GM23338 (cell line): ENCODE measurements at regions not wholly inside any gene's neighbourhood (a gene's known extent, or its start where the extent isn't known, plus 50 kb on each side); places are given as distances from the start of the nearest gene placed in this dataset.

Source experiments
- ATAC-seq: fragments of 200-7000 bp; cut with Tn5 transposase; 3 replicates; pipeline ENCODE4 v1.9.1; 2020
- DNase-seq: peaks from one replicate; pipeline ENCODE4 v3.0.0-alpha.2; 2015; ENCODE audit warnings: low spot score
- H2AFZ ChIP-seq: fragments of 200-600 bp; sonication (generic); 2 replicates; pipeline ENCODE4 v1.8.0; 2016; ENCODE audit warnings: antibody characterized with exemption, mild to moderate bottlenecking, moderate library complexity
- H3F3A ChIP-seq: fragments of 200-600 bp; sonication (generic); replicated peaks from 2 replicates; pipeline ENCODE4 v1.8.0; 2017; ENCODE audit warnings: antibody characterized with exemption, mixed run types, low read depth
- H3K27ac ChIP-seq: fragments of 200-600 bp; sonication (generic); 2 replicates; pipeline ENCODE4 v1.6.1; 2016; ENCODE audit warnings: low read depth
- H3K27me3 ChIP-seq: fragments of 200-600 bp; sonication (generic); 2 replicates; pipeline ENCODE4 v1.8.0; 2016; ENCODE audit warnings: mild to moderate bottlenecking, mixed run types, moderate library complexity; ENCODE audit not compliant: insufficient read depth
- H3K36me3 ChIP-seq: fragments of 200-600 bp; sonication (generic); 2 replicates; pipeline ENCODE4 v1.8.0; 2016; ENCODE audit warnings: mild to moderate bottlenecking; ENCODE audit not compliant: insufficient read depth
- H3K4me1 ChIP-seq: fragments of 200-600 bp; sonication (generic); 2 replicates; pipeline ENCODE4 v1.8.0; 2016; ENCODE audit warnings: mild to moderate bottlenecking, moderate library complexity; ENCODE audit not compliant: insufficient read depth
- H3K4me2 ChIP-seq: fragments of 200-600 bp; sonication (generic); 2 replicates; pipeline ENCODE4 v1.7.1; 2017; ENCODE audit warnings: mixed run types
- H3K4me3 ChIP-seq: fragments of 200-600 bp; sonication (generic); 2 replicates; pipeline ENCODE4 v1.6.1; 2016; ENCODE audit warnings: mixed run types
- H3K79me2 ChIP-seq: fragments of 200-600 bp; sonication (generic); replicated peaks from 2 replicates; pipeline ENCODE4 v1.8.0; 2017; ENCODE audit warnings: mild to moderate bottlenecking; ENCODE audit not compliant: insufficient read depth
- H3K9me2 ChIP-seq: fragments of 200-600 bp; sonication (generic); 2 replicates; pipeline ENCODE4 v1.8.0; 2017; ENCODE audit not compliant: insufficient read depth
- H4K20me1 ChIP-seq: fragments of 200-600 bp; sonication (generic); replicated peaks from 2 replicates; pipeline ENCODE4 v1.8.0; 2017; ENCODE audit warnings: mild to moderate bottlenecking; ENCODE audit not compliant: insufficient read depth
- H3K27ac Mint-ChIP-seq: 2 replicates; pipeline ENCODE4 v1.8.0; 2020; ENCODE audit warnings: inconsistent platforms, mild to moderate bottlenecking, moderate library complexity, mixed read lengths
- H3K27me3 Mint-ChIP-seq: 3 replicates; pipeline ENCODE4 v1.8.0; 2022; ENCODE audit warnings: low read depth, mild to moderate bottlenecking, moderate library complexity, mixed read lengths, inconsistent platforms; ENCODE audit not compliant: insufficient read depth, poor library complexity
- H3K36me3 Mint-ChIP-seq: 3 replicates; pipeline ENCODE4 v1.8.0; 2021; ENCODE audit warnings: low read depth, mild to moderate bottlenecking, inconsistent platforms, moderate library complexity, mixed read lengths
- H3K4me1 Mint-ChIP-seq: 3 replicates; pipeline ENCODE4 v1.8.0; 2020; ENCODE audit warnings: mild to moderate bottlenecking, inconsistent platforms, mixed read lengths
- H3K4me3 Mint-ChIP-seq: 3 replicates; pipeline ENCODE4 v1.8.0; 2021; ENCODE audit warnings: moderate library complexity, mild to moderate bottlenecking, inconsistent platforms, mixed read lengths
- H3K9me3 Mint-ChIP-seq: 3 replicates; pipeline ENCODE4 v1.8.0; 2020; ENCODE audit warnings: moderate library complexity, mild to moderate bottlenecking, inconsistent platforms, mixed read lengths
- CREB1 ChIP-seq: fragments of 250-450 bp; sonication (Bioruptor Pico); IDR thresholded peaks from 2 replicates; pipeline ENCODE4 v1.5.0; 2020; ENCODE audit warnings: low read depth, mild to moderate bottlenecking, moderate library complexity
- CTCF ChIP-seq, 2 experiments: fragments of 200-600 bp in 1 of 2; sonication (generic) in 1 of 2; conservative IDR thresholded peaks; 2 replicates each; pipeline versions ENCODE4 v1.5.1 to v1.6.1; 2016 to 2017; ENCODE audit warnings: antibody characterized with exemption in 2 of 2, low read depth in 2 of 2, mild to moderate bottlenecking in 2 of 2, moderate library complexity in 1 of 2
- ETS1 ChIP-seq: IDR thresholded peaks from 2 replicates; pipeline ENCODE4 v1.6.1; 2016; ENCODE audit warnings: antibody characterized with exemption
- EZH2 ChIP-seq: fragments of 200-600 bp; sonication (generic); IDR thresholded peaks from one replicate; pipeline ENCODE4 v1.8.0; 2017; ENCODE audit warnings: antibody characterized with exemption, mild to moderate bottlenecking, low read depth; ENCODE audit not compliant: unreplicated experiment
- EZH2phosphoT487 ChIP-seq: fragments of 200-600 bp; sonication (generic); IDR thresholded peaks from one replicate; pipeline ENCODE4 v1.8.1; 2018; ENCODE audit warnings: antibody characterized with exemption; ENCODE audit not compliant: unreplicated experiment
- JUNB ChIP-seq: IDR thresholded peaks from one replicate; pipeline ENCODE4 v1.6.1; 2016; ENCODE audit warnings: antibody characterized with exemption; ENCODE audit not compliant: unreplicated experiment
- NANOG ChIP-seq: IDR thresholded peaks from 2 replicates; pipeline ENCODE4 v1.6.1; 2016; ENCODE audit warnings: antibody characterized with exemption, borderline replicate concordance
- POLR2AphosphoS5 ChIP-seq: IDR thresholded peaks from 2 replicates; pipeline ENCODE4 v1.6.1; 2016; ENCODE audit warnings: antibody characterized with exemption, low read depth
- REST ChIP-seq: IDR thresholded peaks from one replicate; pipeline ENCODE4 v1.6.1; 2018; ENCODE audit warnings: antibody characterized with exemption; ENCODE audit not compliant: unreplicated experiment
- STAT1 ChIP-seq: IDR thresholded peaks from one replicate; pipeline ENCODE4 v1.6.1; 2016; ENCODE audit warnings: antibody characterized with exemption; ENCODE audit not compliant: unreplicated experiment
- ZNF114 ChIP-seq: fragments of 250-450 bp; sonication (Bioruptor Pico); IDR thresholded peaks from 2 replicates; pipeline ENCODE4 v1.5.0; 2020; ENCODE audit warnings: mild to moderate bottlenecking, moderate library complexity
- ZNF331 ChIP-seq: fragments of 250-450 bp; sonication (Bioruptor Pico); IDR thresholded peaks from 2 replicates; pipeline ENCODE4 v1.5.0; 2020; ENCODE audit warnings: low read depth, mild to moderate bottlenecking, moderate library complexity
- ZNF462 ChIP-seq: fragments of 250-450 bp; sonication (Bioruptor Pico); IDR thresholded peaks from 2 replicates; pipeline ENCODE4 v1.5.0; 2020; ENCODE audit warnings: mild to moderate bottlenecking, moderate library complexity

- H3K36me3 ChIP-seq: peaks cover 5% of the 10 kb centered on the region; the same call in 1 of the 2 replicates
- peaks cover 35% of the 10 kb centered on the region for H3K36me3 Mint-ChIP-seq
- H3K4me1 ChIP-seq: peaks cover 5% of the 10 kb centered on the region; the same call in 1 of the 2 replicates
- no peak overlapping the region for H3K27ac Mint-ChIP-seq
- H3K4me3 ChIP-seq: no peak overlapping the region
- H3K9me3 Mint-ChIP-seq: peaks cover 41% of the 10 kb centered on the region
- no peaks in the 10 kb centered on the region for H3K79me2 ChIP-seq
- no peak overlapping the region for H2AFZ ChIP-seq
- no peaks in the 10 kb centered on the region for H3K27me3 ChIP-seq
- no peak overlapping the region for H3K27ac ChIP-seq
- no peaks in the 10 kb centered on the region for H3K27me3 Mint-ChIP-seq
- H4K20me1 ChIP-seq: no peaks in the 10 kb centered on the region
- no peaks in the 10 kb centered on the region for H3K9me2 ChIP-seq
- ATAC-seq (no peak), DNase-seq (no peak)
- no peak overlapping the region for H3K4me2 ChIP-seq
- H3F3A ChIP-seq: no peaks in the 10 kb centered on the region
- peaks cover 4% of the 10 kb centered on the region; the same call in 2 of the 3 replicates for H3K4me1 Mint-ChIP-seq
- TF ChIP-seq ZNF462 (CRISPR knock-in tag) (no peak), POLR2AphosphoS5 (no peak), JUNB (no peak), EZH2 (no peak), EZH2phosphoT487 (no peak), ZNF114 (no peak), ETS1 (no peak), REST (no peak), CREB1 (CRISPR knock-in tag) (no peak), CTCF (conservative IDR thresholded peaks at IDR 0.05; ENCODE audit: low read depth in 2 of 2) (no peak), ZNF331 (CRISPR knock-in tag) (no peak), NANOG (no peak), STAT1 (no peak)
- no peak overlapping the region for H3K4me3 Mint-ChIP-seq
Measured at GRCh38 chr10:36455526-36456133, 669.8 kb upstream of the ANKRD30A start.
